SU-DHL-6 (cell line): ENCODE measurements at regions not wholly inside any gene's neighbourhood (a gene's known extent, or its start where the extent isn't known, plus 50 kb on each side); places are given as distances from the start of the nearest gene placed in this dataset.
"Not testable (repeated sequence)": the region's sequence is repeated elsewhere in the genome, so short reads cannot be mapped to it uniquely, and the experiment has no call there.

ENCODE experiments used
- H2AFZ ChIP-seq: fragments of 200-600 bp; sonication (generic); 2 replicates; pipeline ENCODE4 v1.6.1; 2014; ENCODE audit warnings: low read depth, mild to moderate bottlenecking, moderate library complexity, mixed read lengths, antibody characterized with exemption, low read length; ENCODE audit not compliant: severe bottlenecking
- H3F3A ChIP-seq: fragments of 200-600 bp; shearing (Covaris generic); 2 replicates; pipeline ENCODE4 v1.6.0; 2016; ENCODE audit warnings: antibody characterized with exemption, mild to moderate bottlenecking; ENCODE audit not compliant: insufficient read depth
- H3K27ac ChIP-seq: fragments of 200-600 bp; sonication (generic); 2 replicates; pipeline ENCODE4 v1.5.1; 2016; ENCODE audit warnings: low read depth, mild to moderate bottlenecking, low read length, moderate library complexity, mixed read lengths
- H3K27me3 ChIP-seq: fragments of 200-600 bp; sonication (generic), shearing (Covaris generic); 2 replicates; pipeline ENCODE4 v1.6.0; 2014; ENCODE audit warnings: mild to moderate bottlenecking, low read length
- H3K36me3 ChIP-seq: fragments of 200-600 bp; sonication (generic); 2 replicates; pipeline ENCODE4 v1.6.1; 2014; ENCODE audit warnings: mild to moderate bottlenecking, low read length, mixed read lengths
- H3K4me2 ChIP-seq: fragments of 300-600, 200-600 bp; shearing (Covaris generic), sonication (generic); 2 replicates; pipeline ENCODE4 v1.6.0; 2014; ENCODE audit warnings: low read length, low read depth, mild to moderate bottlenecking; ENCODE audit not compliant: poor library complexity, severe bottlenecking
- H3K4me3 ChIP-seq: fragments of 200-600 bp; sonication (generic); 2 replicates; pipeline ENCODE4 v1.5.1; 2014; ENCODE audit warnings: antibody characterized with exemption, low read length, mild to moderate bottlenecking, mixed read lengths; ENCODE audit not compliant: insufficient read depth, poor library complexity, severe bottlenecking
- H3K79me2 ChIP-seq: fragments of 200-600 bp; sonication (generic); 2 replicates; pipeline ENCODE4 v1.6.1; 2014; ENCODE audit warnings: mild to moderate bottlenecking, low read length, moderate library complexity; ENCODE audit not compliant: insufficient read depth
- H3K9ac ChIP-seq: fragments of 200-600 bp; sonication (generic); 2 replicates; pipeline ENCODE4 v1.7.0; 2014; ENCODE audit warnings: mild to moderate bottlenecking, low read length
- H3K9me2 ChIP-seq: fragments of 200-600 bp; sonication (generic); replicated peaks from 2 replicates; pipeline ENCODE4 v1.6.1; 2014; ENCODE audit warnings: low read length; ENCODE audit not compliant: insufficient read depth
- H3K9me3 ChIP-seq: fragments of 200-600 bp; sonication (generic); 2 replicates; pipeline ENCODE4 v1.6.1; 2014; ENCODE audit warnings: low read length, mixed read lengths; ENCODE audit not compliant: insufficient read depth
- H4K20me1 ChIP-seq: fragments of 200-600 bp; sonication (generic); 2 replicates; pipeline ENCODE4 v1.6.1; 2014; ENCODE audit warnings: low read depth, mild to moderate bottlenecking, antibody characterized with exemption, low read length, moderate library complexity, mixed read lengths
- EZH2phosphoT487 ChIP-seq: fragments of 200-600 bp; sonication (generic), shearing (Covaris generic); conservative IDR thresholded peaks from 2 replicates; pipeline ENCODE4 v1.6.1; 2018; ENCODE audit warnings: mild to moderate bottlenecking, antibody characterized with exemption, low read length, moderate library complexity, mixed read lengths
- TF ChIP-seq, protein P1 (sequence below): fragments of 200-600 bp; sonication (generic); IDR thresholded peaks from one replicate; pipeline ENCODE4 v1.5.1; 2017; ENCODE audit warnings: antibody characterized with exemption, mild to moderate bottlenecking, low read length, moderate library complexity; ENCODE audit not compliant: insufficient read depth, poor library complexity, severe bottlenecking

DNA sequence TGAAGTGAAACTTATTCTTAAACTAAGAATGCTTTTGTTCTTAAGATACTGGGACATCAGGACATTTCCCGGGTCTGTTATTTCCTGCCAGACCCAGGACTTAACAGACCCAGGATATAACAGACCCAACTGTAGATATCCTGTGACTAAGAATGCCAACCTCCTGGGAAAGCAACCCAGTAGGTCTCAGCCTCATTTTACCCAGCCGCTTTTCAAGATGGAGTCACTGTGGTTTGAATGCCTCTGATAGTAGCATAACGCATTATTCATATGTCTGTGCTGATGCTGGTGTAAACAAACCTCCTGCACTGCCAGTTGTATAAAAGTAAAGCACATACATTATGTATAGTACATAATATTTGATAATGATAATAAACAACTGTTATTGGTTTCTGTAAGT, 185.8 kb upstream of the GPRIN3 start:
- Histone ChIP-seq H3K4me2 (no peak overlapping the region), H2AFZ (no peak overlapping the region), H3K36me3 (no peaks in the 10 kb centered on the region), H3K4me3 (no peak overlapping the region), H3F3A (no peaks in the 10 kb centered on the region), H3K9me3 (no peaks in the 10 kb centered on the region), H3K27me3 (no peaks in the 10 kb centered on the region), H3K27ac (no peak overlapping the region), H3K9me2 (no peaks in the 10 kb centered on the region), H3K9ac (no peak overlapping the region), H4K20me1 (no peaks in the 10 kb centered on the region), H3K79me2 (no peaks in the 10 kb centered on the region)
- TF ChIP-seq, protein P1, sequence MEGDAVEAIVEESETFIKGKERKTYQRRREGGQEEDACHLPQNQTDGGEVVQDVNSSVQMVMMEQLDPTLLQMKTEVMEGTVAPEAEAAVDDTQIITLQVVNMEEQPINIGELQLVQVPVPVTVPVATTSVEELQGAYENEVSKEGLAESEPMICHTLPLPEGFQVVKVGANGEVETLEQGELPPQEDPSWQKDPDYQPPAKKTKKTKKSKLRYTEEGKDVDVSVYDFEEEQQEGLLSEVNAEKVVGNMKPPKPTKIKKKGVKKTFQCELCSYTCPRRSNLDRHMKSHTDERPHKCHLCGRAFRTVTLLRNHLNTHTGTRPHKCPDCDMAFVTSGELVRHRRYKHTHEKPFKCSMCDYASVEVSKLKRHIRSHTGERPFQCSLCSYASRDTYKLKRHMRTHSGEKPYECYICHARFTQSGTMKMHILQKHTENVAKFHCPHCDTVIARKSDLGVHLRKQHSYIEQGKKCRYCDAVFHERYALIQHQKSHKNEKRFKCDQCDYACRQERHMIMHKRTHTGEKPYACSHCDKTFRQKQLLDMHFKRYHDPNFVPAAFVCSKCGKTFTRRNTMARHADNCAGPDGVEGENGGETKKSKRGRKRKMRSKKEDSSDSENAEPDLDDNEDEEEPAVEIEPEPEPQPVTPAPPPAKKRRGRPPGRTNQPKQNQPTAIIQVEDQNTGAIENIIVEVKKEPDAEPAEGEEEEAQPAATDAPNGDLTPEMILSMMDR: no peak
- TF ChIP-seq EZH2phosphoT487: no peak

GRCh38 chr4:89492581-89493071, 185.0 kb upstream of the GPRIN3 start:
- TF ChIP-seq, protein P1: no peak
- Histone ChIP-seq H3K27ac (no peak overlapping the region), H3F3A (no peaks in the 10 kb centered on the region), H3K4me3 (no peak overlapping the region), H3K4me2 (no peak overlapping the region), H3K79me2 (no peaks in the 10 kb centered on the region), H3K27me3 (no peaks in the 10 kb centered on the region), H4K20me1 (no peaks in the 10 kb centered on the region), H3K9me2 (no peaks in the 10 kb centered on the region), H2AFZ (no peak overlapping the region), H3K9me3 (no peaks in the 10 kb centered on the region), H3K36me3 (no peaks in the 10 kb centered on the region), H3K9ac (no peak overlapping the region)

DNA sequence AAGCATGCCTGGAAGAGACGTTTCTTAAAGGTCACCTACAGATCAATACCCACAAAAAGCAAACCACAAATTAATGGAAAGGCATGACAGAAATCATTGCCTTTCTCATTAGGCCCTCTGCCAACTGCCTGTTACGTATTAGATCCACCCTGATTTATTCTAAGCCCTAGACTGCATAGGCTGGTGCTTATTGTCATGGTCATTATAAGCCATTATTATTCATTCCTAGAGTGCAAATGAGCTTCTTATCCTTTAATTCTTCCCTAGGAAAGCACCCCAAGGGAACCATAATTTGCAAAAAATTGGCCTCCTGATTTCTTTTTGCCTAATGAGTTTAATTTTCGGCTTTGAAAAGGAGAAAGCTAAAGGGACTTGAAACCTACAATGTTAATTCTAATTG, 184.2 kb upstream of the GPRIN3 start:
- TF ChIP-seq, protein P1: no peak
- TF ChIP-seq EZH2phosphoT487: no peak
- H4K20me1 ChIP-seq: no peaks in the 10 kb centered on the region
- no peak overlapping the region for H3K4me3 ChIP-seq
- no peak overlapping the region for H3K27ac ChIP-seq
- no peaks in the 10 kb centered on the region for H3K9me3 ChIP-seq
- H2AFZ ChIP-seq: no peak overlapping the region
- H3K4me2 ChIP-seq: no peak overlapping the region
- no peaks in the 10 kb centered on the region for H3K36me3 ChIP-seq
- no peaks in the 10 kb centered on the region for H3K79me2 ChIP-seq
- H3F3A ChIP-seq: no peaks in the 10 kb centered on the region
- no peaks in the 10 kb centered on the region for H3K9me2 ChIP-seq
- H3K27me3 ChIP-seq: no peaks in the 10 kb centered on the region
- H3K9ac ChIP-seq: no peak overlapping the region

- not testable (repeated sequence) for H3K36me3 ChIP-seq, H2AFZ ChIP-seq, H3K9me2 ChIP-seq, H3K27ac ChIP-seq, H3K9me3 ChIP-seq, H3K27me3 ChIP-seq, H3F3A ChIP-seq, H4K20me1 ChIP-seq, H3K4me3 ChIP-seq, H3K79me2 ChIP-seq, H3K4me2 ChIP-seq, H3K9ac ChIP-seq
Observed at GRCh38 chr4:89489921-89490431, 182.4 kb upstream of the GPRIN3 start.
